Cardiac fibroblast (primary cell): ENCODE measurements at regions not wholly inside any gene's neighbourhood (a gene's known extent, or its start where the extent isn't known, plus 50 kb on each side); places are given as distances from the start of the nearest gene placed in this dataset.

Experiments used
- DNase-seq, 2 donors: peaks; one replicate each; pipeline versions ENCODE4 v3.0.0 to v3.0.0-alpha.2; 2010; ENCODE audit warnings: low read depth in 2 of 2
- H3K4me3 ChIP-seq, 2 donors: replicated peaks in 1 of 2; 1 replicate in 1 of 2; 2 replicates in 1 of 2; pipeline ENCODE4 v1.5.1; 2011; ENCODE audit warnings: low read depth in 2 of 2, low read length in 2 of 2, mild to moderate bottlenecking in 2 of 2, moderate library complexity in 1 of 2
- TF ChIP-seq, protein P1 (sequence below): IDR thresholded peaks from one replicate; pipeline ENCODE4 v1.5.1; 2011; ENCODE audit warnings: low read depth, mild to moderate bottlenecking, low read length, inconsistent platforms

- peak overlapping the region; percentile 22 to 28 for H3K4me3 ChIP-seq
- TF ChIP-seq, protein P1, sequence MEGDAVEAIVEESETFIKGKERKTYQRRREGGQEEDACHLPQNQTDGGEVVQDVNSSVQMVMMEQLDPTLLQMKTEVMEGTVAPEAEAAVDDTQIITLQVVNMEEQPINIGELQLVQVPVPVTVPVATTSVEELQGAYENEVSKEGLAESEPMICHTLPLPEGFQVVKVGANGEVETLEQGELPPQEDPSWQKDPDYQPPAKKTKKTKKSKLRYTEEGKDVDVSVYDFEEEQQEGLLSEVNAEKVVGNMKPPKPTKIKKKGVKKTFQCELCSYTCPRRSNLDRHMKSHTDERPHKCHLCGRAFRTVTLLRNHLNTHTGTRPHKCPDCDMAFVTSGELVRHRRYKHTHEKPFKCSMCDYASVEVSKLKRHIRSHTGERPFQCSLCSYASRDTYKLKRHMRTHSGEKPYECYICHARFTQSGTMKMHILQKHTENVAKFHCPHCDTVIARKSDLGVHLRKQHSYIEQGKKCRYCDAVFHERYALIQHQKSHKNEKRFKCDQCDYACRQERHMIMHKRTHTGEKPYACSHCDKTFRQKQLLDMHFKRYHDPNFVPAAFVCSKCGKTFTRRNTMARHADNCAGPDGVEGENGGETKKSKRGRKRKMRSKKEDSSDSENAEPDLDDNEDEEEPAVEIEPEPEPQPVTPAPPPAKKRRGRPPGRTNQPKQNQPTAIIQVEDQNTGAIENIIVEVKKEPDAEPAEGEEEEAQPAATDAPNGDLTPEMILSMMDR: no peak
- DNase-seq: peak; percentile 87 to 94
These were observed 138.1 kb downstream of the C9orf50 start for GRCh38 chr9:129482521-129483414.

DNA sequence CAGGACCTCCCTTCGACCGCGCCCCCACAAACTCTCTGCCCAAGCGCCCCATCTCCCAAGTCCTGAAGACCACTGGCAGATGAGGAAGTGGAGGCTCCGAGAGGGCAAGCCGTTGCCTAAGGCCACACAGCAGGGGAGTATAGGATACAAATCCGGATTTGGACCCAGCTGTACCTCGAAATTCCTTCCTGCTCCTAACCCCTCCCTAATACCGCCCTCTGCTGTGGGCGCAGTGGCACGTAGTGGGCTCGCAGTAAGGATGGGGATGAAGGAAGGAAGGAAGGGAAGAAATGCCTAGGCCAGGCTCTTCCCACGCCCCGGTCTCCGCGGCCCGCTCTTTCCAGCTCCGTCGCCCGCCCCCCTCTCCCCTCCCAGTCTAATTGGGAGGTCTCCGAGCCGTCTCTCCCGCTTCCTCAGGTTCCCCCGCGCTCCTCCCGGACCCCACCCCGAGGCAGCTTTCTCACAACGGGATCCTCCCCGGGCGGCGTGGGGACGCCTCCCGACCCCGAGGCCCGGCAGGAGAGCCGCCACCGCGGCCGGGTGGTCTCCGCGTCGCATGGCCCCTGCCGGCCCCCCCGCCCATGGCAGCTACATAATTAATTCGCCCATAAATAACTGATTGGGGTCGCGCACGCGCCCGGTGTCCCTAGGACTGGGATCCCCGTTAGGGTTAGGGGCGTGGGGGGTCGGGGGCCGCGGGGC, 138.9 kb downstream of the C9orf50 start:
- TF ChIP-seq, protein P1: peak; percentile 38
- H3K4me3 ChIP-seq: peak overlapping the region in 1 of 2 donors; percentile 24
- peak; percentile 40 to 67 for DNase-seq

- TF ChIP-seq, protein P1: no peak
- no peak for DNase-seq
- no peak overlapping the region for H3K4me3 ChIP-seq
These were observed 139.5 kb downstream of the C9orf50 start for GRCh38 chr9:129481424-129481809.

- H3K4me3 ChIP-seq: no peak overlapping the region
- no peak for DNase-seq
- TF ChIP-seq, protein P1: no peak
These were observed 140.2 kb downstream of the C9orf50 start for GRCh38 chr9:129480745-129481144.

- H3K4me3 ChIP-seq: no peak overlapping the region
- peak; percentile 48 to 70 for DNase-seq
- TF ChIP-seq, protein P1: no peak
These were observed 140.7 kb downstream of the C9orf50 start for GRCh38 chr9:129480227-129480626.

GRCh38 chr9:129479631-129480011, 141.3 kb downstream of the C9orf50 start:
- no peak for DNase-seq
- TF ChIP-seq, protein P1: no peak
- no peak overlapping the region for H3K4me3 ChIP-seq
